ENCODE measurements at regions not wholly inside any gene's neighbourhood (a gene's known extent, or its start where the extent isn't known, plus 50 kb on each side); places are given as distances from the start of the nearest gene placed in this dataset.

DNA sequence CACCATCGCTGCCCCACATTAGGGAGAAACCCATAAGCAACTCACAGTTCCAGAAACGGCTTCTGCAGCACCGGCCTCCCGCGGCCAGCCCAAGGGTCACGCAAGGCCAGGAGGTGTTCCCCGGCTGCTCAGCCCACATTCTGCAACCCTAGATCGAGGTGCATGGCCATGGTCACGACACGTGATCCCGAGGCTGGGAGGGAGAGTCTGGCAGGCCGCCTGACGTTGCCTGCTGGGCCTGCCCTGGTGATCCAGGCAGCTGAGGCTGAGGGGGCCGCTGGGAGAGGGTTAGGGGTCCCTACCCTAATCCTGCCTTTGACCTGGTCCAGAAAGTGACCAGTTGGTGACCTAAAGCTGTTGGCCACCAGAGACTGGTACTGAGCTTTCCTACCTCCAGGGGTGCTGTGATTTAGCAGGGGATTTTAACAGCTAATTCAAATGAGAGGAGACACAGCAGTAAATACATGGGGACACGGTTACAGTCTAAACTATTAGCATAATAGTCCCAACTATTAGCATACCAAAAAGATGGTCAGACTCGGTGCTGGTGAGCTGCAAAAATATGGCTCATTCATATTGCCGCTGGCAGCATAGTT, 97.4 kb upstream of the CIBAR2 start (continued):
- no peak for TF ChIP-seq NFIB (CRISPR knock-in tag; IDR thresholded peaks at IDR 0.05; ENCODE audit: borderline replicate concordance)
- no peak for TF ChIP-seq ZNF383 (CRISPR knock-in tag; IDR thresholded peaks at IDR 0.05; ENCODE audit: borderline replicate concordance)
- no peak for TF ChIP-seq ZNF367 (CRISPR knock-in tag; IDR thresholded peaks at IDR 0.05; ENCODE audit: borderline replicate concordance)
- TF ChIP-seq ZNF143 (CRISPR knock-in tag; IDR thresholded peaks at IDR 0.05) = no peak; the same call in 1 of the 2 replicates
- no peak for TF ChIP-seq RARG (CRISPR knock-in tag; IDR thresholded peaks at IDR 0.05; ENCODE audit: low read depth)
- peak; percentile 51; the same call in 1 of the 2 replicates for TF ChIP-seq MIXL1 (CRISPR knock-in tag; IDR thresholded peaks at IDR 0.05)
- TF ChIP-seq SMAD9 (CRISPR knock-in tag; IDR thresholded peaks at IDR 0.05) = no peak
- TF ChIP-seq ZFP62 (CRISPR knock-in tag; IDR thresholded peaks at IDR 0.05) = no peak
- no peak for TF ChIP-seq SRF (IDR thresholded peaks at IDR 0.05; ENCODE audit: low read depth, low read length)
- TF ChIP-seq MED8 (CRISPR knock-in tag; IDR thresholded peaks at IDR 0.05; ENCODE audit: insufficient replicate concordance) = no peak
- TF ChIP-seq SOX13 (IDR thresholded peaks at IDR 0.05) = no peak
- peak in 1 of 2 experiments; percentile 46; a peak in 1 of 4 replicates for TF ChIP-seq SOX13 (CRISPR knock-in tag; conservative IDR thresholded peaks at IDR 0.05 in 1 of 2, IDR thresholded peaks at IDR 0.05 in 1 of 2)
- TF ChIP-seq ZNF780A (CRISPR knock-in tag; IDR thresholded peaks at IDR 0.05) = no peak
- TF ChIP-seq, protein P1, sequence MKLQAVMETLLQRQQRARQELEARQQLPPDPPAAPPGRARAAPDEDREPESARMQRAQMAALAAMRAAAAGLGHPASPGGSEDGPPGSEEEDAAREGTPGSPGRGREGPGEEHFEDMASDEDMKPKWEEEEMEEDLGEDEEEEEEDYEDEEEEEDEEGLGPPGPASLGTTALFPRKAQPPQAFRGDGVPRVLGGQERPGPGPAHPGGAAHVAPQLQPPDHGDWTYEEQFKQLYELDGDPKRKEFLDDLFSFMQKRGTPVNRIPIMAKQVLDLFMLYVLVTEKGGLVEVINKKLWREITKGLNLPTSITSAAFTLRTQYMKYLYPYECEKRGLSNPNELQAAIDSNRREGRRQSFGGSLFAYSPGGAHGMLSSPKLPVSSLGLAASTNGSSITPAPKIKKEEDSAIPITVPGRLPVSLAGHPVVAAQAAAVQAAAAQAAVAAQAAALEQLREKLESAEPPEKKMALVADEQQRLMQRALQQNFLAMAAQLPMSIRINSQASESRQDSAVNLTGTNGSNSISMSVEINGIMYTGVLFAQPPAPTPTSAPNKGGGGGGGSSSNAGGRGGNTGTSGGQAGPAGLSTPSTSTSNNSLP (IDR thresholded peaks at IDR 0.05; ENCODE audit: low read depth, low read length) = no peak
- TF ChIP-seq HOXA3 (CRISPR knock-in tag; IDR thresholded peaks at IDR 0.05) = peak; percentile 79
- TF ChIP-seq TMF1 (CRISPR knock-in tag; IDR thresholded peaks at IDR 0.05; ENCODE audit: low read depth) = 0 out of 2 replicates have a peak, but pooled peaks have one; percentile 61
- peak; percentile 76 for TF ChIP-seq HMG20A (CRISPR knock-in tag; IDR thresholded peaks at IDR 0.05; ENCODE audit: borderline replicate concordance)
- peak; percentile 78 for TF ChIP-seq PITX1 (CRISPR knock-in tag; IDR thresholded peaks at IDR 0.05)
- 0 out of 2 replicates have a peak, but pooled peaks have one; percentile 68 for TF ChIP-seq ZNF619 (CRISPR knock-in tag; IDR thresholded peaks at IDR 0.05)
- TF ChIP-seq, protein P2, sequence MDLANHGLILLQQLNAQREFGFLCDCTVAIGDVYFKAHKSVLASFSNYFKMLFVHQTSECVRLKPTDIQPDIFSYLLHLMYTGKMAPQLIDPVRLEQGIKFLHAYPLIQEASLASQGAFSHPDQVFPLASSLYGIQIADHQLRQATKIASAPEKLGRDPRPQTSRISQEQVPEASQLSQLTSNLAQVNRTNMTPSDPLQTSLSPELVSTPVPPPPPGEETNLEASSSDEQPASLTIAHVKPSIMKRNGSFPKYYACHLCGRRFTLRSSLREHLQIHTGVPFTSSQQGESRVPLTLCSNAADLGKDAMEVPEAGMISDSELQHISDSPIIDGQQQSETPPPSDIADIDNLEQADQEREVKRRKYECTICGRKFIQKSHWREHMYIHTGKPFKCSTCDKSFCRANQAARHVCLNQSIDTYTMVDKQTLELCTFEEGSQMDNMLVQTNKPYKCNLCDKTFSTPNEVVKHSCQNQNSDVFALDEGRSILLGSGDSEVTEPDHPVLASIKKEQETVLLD (CRISPR knock-in tag; IDR thresholded peaks at IDR 0.05; ENCODE audit: low read depth) = no peak
- TF ChIP-seq KDM6A (CRISPR knock-in tag; IDR thresholded peaks at IDR 0.05; ENCODE audit: low read depth) = peak; percentile 52
- TF ChIP-seq NFKBIZ (CRISPR knock-in tag; IDR thresholded peaks at IDR 0.05) = no peak
- TF ChIP-seq ZNF501 (CRISPR knock-in tag; IDR thresholded peaks at IDR 0.05) = no peak
- TF ChIP-seq, protein P3, sequence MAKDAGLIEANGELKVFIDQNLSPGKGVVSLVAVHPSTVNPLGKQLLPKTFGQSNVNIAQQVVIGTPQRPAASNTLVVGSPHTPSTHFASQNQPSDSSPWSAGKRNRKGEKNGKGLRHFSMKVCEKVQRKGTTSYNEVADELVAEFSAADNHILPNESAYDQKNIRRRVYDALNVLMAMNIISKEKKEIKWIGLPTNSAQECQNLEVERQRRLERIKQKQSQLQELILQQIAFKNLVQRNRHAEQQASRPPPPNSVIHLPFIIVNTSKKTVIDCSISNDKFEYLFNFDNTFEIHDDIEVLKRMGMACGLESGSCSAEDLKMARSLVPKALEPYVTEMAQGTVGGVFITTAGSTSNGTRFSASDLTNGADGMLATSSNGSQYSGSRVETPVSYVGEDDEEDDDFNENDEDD (CRISPR knock-in tag; IDR thresholded peaks at IDR 0.05; ENCODE audit: borderline replicate concordance) = peak; percentile 77; the same call in 1 of the 2 replicates
- TF ChIP-seq RNF2 (conservative IDR thresholded peaks at IDR 0.05; ENCODE audit: low read depth) = 0 out of 2 replicates have a peak, but pooled peaks have one; percentile 53
- TF ChIP-seq, protein P4, sequence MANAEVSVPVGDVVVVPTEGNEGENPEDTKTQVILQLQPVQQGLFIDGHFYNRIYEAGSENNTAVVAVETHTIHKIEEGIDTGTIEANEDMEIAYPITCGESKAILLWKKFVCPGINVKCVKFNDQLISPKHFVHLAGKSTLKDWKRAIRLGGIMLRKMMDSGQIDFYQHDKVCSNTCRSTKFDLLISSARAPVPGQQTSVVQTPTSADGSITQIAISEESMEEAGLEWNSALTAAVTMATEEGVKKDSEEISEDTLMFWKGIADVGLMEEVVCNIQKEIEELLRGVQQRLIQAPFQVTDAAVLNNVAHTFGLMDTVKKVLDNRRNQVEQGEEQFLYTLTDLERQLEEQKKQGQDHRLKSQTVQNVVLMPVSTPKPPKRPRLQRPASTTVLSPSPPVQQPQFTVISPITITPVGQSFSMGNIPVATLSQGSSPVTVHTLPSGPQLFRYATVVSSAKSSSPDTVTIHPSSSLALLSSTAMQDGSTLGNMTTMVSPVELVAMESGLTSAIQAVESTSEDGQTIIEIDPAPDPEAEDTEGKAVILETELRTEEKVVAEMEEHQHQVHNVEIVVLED (CRISPR knock-in tag; IDR thresholded peaks at IDR 0.05; ENCODE audit: borderline replicate concordance) = peak; percentile 43; the same call in 1 of the 2 replicates
